ENCODE measurements at regions not wholly inside any gene's neighbourhood (a gene's known extent, or its start where the extent isn't known, plus 50 kb on each side); places are given as distances from the start of the nearest gene placed in this dataset.

GRCh38 chr4:165610679-165611437 lies 232.1 kb downstream of the CPE start:
- no peak for DNase-seq (ENCODE audit: low spot score)

DNA sequence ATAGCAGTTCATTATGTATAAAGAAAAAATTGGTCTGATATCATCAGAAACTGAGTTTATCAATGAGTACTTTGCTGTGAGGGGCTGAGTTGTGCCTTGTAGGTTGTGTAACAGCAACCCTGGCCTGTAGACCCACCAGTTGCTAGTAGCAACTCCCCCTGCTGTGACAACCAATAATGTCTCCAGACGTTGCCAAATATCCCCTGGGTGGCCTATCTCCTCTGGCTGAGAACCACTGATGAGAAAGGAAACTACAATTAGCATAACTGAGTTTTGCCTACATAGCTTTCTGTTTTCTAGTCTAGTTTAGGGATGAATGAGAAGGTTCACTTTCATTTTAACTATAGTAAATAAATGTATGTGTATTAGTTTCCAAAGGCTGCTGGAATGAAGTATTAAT lies 234.1 kb downstream of the CPE start:
- DNase-seq (ENCODE audit: low spot score), result no peak

DNA sequence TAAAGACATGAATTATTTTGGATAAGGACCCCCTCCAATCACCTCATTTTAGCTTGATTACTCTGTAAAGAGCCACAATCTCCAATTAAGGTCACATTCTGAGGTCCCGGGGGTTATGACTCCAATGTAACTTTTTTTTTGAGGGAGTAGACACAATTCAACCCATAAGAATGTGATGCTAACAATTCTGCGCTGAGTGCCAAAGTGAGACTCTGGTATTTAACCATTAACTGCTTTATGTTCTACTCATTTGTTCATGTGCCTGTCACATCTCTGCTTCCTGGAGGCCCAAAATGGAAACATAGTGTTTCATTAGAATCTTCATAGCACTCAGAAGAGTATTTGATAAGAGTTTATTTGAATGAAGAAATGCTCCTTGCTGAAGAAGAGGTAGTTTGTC lies 234.8 kb downstream of the CPE start:
- DNase-seq (ENCODE audit: low spot score), result no peak

DNA sequence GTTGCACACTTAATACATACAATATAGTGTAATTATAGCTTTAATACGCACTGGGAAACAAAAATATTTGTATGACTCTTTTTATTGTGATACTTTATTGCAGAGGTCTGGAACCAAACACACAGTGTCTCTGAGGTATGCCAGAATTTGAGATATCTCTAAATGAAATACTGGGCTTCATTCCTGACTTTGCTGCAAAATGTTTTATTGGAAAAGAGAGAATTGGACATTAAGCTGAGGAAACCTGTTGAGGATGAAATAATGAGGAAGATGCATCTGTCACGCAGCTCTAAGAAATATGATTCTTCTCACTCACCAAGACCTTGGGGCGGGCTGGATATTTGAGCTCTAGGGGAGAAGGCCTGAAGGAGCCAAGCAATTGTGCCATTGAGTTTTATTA lies 242.1 kb downstream of the CPE start:
- no peak for DNase-seq (ENCODE audit: low spot score)

- DNase-seq (ENCODE audit: low spot score), result no peak
These were observed 243.2 kb downstream of the CPE start for GRCh38 chr4:165621983-165622382.

GRCh38 chr4:165625281-165625680 lies 246.5 kb downstream of the CPE start:
- DNase-seq (ENCODE audit: low spot score), result no peak

DNA sequence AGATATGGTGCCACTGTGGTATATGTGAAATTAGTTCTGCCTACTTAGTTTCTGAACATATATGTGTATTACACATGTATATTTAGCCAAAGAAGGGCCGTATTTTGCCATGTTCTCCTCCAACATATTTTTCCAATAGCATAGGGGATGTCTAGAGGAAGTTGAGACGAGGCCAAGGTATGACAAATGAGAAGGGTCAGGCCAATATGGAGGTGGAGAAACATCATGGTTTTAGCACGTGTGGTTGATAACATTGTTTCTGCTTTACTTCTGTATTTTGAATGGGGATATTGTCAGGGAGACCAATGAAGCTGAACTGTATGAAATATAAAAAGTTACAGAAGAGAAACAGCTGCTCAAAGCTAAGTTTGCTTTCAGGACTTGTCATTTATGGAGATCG lies 246.7 kb upstream of the TLL1 start:
- DNase-seq (ENCODE audit: low spot score), result no peak

DNA sequence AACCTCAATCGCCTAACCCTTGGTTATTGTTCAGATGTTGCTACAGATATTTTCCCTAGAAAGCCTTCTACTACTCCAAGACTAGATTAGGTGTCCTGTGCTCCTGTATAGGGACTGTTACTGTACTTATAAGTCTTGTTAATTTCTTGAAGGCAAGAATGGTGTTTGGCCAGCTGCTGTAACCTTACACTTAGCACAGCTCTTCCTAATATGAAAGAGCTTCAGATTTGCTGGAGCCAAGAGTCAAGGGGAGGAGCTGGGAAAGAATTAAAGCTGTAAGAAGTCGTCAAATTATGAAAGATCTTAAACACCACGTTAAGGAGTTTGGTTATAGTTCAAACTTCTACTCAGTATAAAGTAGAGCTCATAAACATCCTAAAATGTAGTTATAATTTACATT lies 245.9 kb upstream of the TLL1 start:
- DNase-seq (ENCODE audit: low spot score), result no peak

DNA sequence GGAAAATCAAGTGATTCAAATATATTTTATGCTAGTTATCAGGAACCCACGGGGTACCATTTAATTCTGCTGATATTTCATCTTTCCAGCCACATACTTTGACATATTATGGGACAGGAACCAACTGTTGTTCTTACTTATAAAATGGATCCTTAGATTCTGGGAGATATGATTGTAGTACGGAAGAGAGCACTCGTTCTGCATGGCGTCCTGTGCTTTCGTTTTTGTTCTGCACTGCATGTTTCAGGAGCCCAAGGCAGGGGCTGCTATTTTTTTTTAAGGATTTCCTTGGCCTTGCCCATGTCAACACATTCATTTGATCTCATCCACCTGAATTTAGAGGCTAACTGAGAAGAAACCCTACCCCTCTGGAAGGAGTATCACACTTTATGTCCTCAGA lies 245.5 kb upstream of the TLL1 start:
- no peak for DNase-seq (ENCODE audit: low spot score)

DNA sequence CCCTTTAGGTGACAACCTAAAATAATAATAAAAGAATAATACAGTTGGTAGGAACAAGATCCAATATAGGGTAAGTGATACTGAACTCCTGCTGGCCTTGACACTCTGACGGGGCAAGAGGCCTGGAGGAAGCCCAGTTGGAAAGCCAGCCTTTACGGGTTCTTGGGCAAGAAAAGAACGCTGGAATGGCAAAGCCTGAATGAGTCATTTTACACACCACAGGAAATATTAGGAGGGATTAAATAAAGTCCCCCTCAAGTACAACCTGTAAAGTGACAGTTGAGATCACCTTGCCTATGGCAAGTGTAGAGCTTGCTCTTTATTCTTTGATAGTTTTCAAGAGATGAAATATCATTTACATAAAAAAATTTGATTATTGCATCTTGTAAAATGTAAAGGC lies 244.5 kb upstream of the TLL1 start:
- DNase-seq (ENCODE audit: low spot score), result no peak

DNA sequence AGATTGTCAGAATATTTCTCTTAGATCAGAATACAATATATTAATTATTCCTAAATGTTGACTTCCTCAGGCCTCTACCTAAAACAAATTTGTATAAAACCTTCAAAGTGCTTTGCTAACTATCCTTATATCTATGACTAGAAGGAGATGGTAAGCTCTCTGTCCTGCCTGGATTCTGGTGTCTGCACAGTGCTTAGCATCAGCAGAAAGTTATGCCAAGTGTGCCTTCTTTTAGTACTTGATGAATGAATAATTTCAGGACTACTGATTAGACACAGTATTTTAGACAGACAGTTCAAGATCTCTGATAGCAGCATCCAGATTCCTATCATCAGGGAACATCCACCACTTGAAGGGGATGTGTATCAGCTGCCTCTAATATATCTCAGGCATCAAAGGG lies 242.4 kb upstream of the TLL1 start:
- no peak for DNase-seq (ENCODE audit: low spot score)

GRCh38 chr4:165631208-165631894 lies 241.7 kb upstream of the TLL1 start:
- no peak for DNase-seq (ENCODE audit: low spot score)

- no peak for DNase-seq (ENCODE audit: low spot score)
These were observed 241.1 kb upstream of the TLL1 start for GRCh38 chr4:165631912-165632311.

DNA sequence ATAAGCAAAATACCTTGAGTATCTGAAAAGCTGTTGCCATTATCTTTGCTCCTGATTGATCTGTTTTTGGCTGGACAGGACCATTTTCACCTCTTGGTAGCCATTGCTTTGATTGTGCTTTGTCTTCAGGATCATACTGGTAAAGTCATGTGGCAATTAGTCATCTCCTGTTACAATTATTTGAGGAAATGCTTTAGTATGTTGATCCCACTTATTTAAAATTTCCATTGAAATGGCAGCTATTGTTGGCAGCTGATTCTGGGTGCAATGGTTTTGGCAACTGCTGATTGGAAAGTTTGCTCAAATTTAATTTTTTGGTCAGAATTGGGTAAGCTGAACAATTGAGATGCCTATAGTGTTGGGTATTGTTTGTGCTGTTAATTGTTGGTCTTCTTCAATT lies 238.3 kb upstream of the TLL1 start:
- DNase-seq (ENCODE audit: low spot score), result no peak

DNA sequence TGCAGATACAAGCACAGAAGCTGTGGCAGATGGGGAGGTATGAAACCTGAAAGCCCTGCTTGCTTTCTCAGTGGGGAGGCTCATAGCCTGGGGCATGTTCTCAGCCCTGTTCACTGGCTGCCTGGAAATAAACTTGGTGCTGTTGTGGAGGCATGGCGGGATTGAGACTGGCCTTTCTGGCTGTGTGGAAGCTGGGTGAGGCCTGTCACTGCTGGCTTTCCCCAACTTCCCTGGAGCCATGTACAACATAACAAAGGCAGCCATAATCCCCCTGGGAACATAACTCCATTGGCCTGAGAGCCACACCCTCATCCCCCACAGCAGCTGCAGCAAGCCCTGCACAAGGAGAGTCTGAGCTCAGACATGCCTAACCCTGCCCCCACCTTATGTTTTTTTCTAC lies 237.7 kb upstream of the TLL1 start:
- no peak for DNase-seq (ENCODE audit: low spot score)

- DNase-seq (ENCODE audit: low spot score), result no peak
These were observed 237.1 kb upstream of the TLL1 start for GRCh38 chr4:165635951-165636350.

GRCh38 chr4:165651901-165652300 lies 221.1 kb upstream of the TLL1 start:
- no peak for DNase-seq (ENCODE audit: low spot score)

DNA sequence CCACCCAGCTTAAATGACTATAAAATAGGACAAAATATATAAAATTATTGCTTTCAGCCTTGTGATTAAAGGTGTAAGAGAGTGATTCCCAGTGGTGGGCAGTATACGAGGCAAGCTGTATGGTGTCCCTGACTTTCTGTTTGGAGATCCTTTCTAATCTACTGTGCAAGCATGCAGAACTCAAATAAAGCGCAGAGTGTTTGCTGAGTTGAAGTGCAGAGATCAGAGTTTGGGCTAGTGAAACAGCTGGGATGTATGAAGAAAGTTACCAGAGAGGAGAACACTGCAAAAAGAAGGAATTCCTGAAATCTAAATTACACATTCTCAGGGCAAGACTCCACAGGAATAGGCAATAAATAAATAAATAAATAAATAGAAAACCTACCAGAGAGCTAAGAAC lies 218.5 kb upstream of the TLL1 start:
- DNase-seq (ENCODE audit: low spot score), result no peak

- DNase-seq (ENCODE audit: low spot score), result no peak
These were observed 216.6 kb upstream of the TLL1 start for GRCh38 chr4:165656399-165656798.

GRCh38 chr4:165656829-165657490 lies 216.1 kb upstream of the TLL1 start:
- no peak for DNase-seq (ENCODE audit: low spot score)

- no peak for DNase-seq (ENCODE audit: low spot score)
These were observed 210.7 kb upstream of the TLL1 start for GRCh38 chr4:165662341-165662740.

- no peak for DNase-seq (ENCODE audit: low spot score)
These were observed 209.6 kb upstream of the TLL1 start for GRCh38 chr4:165663411-165663810.

DNA sequence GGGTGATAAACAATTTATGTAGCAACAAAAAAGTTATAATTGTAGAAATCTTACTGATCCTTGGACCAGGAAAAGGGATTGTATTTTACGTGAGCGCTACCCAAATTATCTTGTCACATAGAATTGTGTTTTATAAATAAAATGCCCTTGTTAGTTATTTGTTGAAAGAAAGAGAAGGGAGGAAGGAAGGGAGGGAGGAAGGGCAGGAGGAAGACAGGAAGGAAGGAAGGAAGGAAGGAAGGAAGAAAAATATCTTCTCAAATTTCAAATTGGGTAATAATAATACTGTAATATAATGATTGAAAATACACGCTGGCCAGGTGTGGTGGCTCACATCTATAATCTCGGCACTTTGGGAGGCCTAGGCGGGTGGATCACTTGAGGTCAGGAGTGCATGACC lies 206.2 kb upstream of the TLL1 start:
- DNase-seq (ENCODE audit: low spot score), result no peak

Measured in iPS-NIHi11 (cell line).